Smooth muscle cell (in vitro differentiated cells): ENCODE measurements at regions not wholly inside any gene's neighbourhood (a gene's known extent, or its start where the extent isn't known, plus 50 kb on each side); places are given as distances from the start of the nearest gene placed in this dataset.

Experiments used
- DNase-seq: peaks from one replicate; lab custom pipeline; 2025; ENCODE audit not compliant: unreplicated experiment; lab: John Stamatoyannopoulos, UW
- H2AFZ ChIP-seq: fragments of 200-600 bp; sonication (generic); 2 replicates; pipeline ENCODE4 v1.6.0; 2016; ENCODE audit warnings: antibody characterized with exemption, low read depth, mild to moderate bottlenecking
- H3F3A ChIP-seq: fragments of 200-600 bp; sonication (generic); 2 replicates; pipeline ENCODE4 v1.6.0; 2017; ENCODE audit warnings: antibody characterized with exemption, low read depth
- H3K27ac ChIP-seq: fragments of 200-600 bp; sonication (generic); 2 replicates; pipeline ENCODE4 v1.5.1; 2016; ENCODE audit warnings: low read depth, mild to moderate bottlenecking
- H3K27me3 ChIP-seq: fragments of 200-600 bp; sonication (generic); 2 replicates; pipeline ENCODE4 v1.6.1; 2016; ENCODE audit warnings: low read depth, mild to moderate bottlenecking
- H3K36me3 ChIP-seq: fragments of 200-600 bp; sonication (generic); 2 replicates; pipeline ENCODE4 v1.5.1; 2016; ENCODE audit warnings: low read depth
- H3K4me1 ChIP-seq: fragments of 200-600 bp; sonication (generic); 2 replicates; pipeline ENCODE4 v1.5.1; 2016; ENCODE audit warnings: low read depth
- H3K4me2 ChIP-seq: fragments of 200-600 bp; sonication (generic); 2 replicates; pipeline ENCODE4 v1.6.0; 2016; ENCODE audit warnings: mild to moderate bottlenecking
- H3K4me3 ChIP-seq: fragments of 200-600 bp; sonication (generic); 2 replicates; pipeline ENCODE4 v1.5.1; 2016; ENCODE audit warnings: mild to moderate bottlenecking
- H3K79me2 ChIP-seq: fragments of 200-600 bp; sonication (generic); 2 replicates; pipeline ENCODE4 v1.6.0; 2016; ENCODE audit warnings: low read depth, mild to moderate bottlenecking
- H3K9ac ChIP-seq: fragments of 200-600 bp; sonication (generic); 2 replicates; pipeline ENCODE4 v1.6.0; 2016; ENCODE audit warnings: low read depth
- H3K9me3 ChIP-seq: fragments of 200-600 bp; sonication (generic); replicated peaks from 2 replicates; pipeline ENCODE4 v1.5.1; 2016; ENCODE audit warnings: low read depth
- H4K20me1 ChIP-seq: fragments of 200-600 bp; sonication (generic); 2 replicates; pipeline ENCODE4 v1.6.0; 2016; ENCODE audit warnings: low read depth
- WGBS: methylation state at CpG from one replicate; pipeline ENCODE4 v1.1.7; 2016; ENCODE audit warnings: low lambda C conversion rate; 5-methylcytosine and 5-hydroxymethylcytosine counted together
- TF ChIP-seq, protein P1 (sequence below): fragments of 200-600 bp; sonication (generic); IDR thresholded peaks from 2 replicates; pipeline ENCODE4 v1.5.1; 2017; ENCODE audit warnings: borderline replicate concordance, mild to moderate bottlenecking, antibody characterized with exemption; ENCODE audit not compliant: insufficient read depth, poor library complexity, severe bottlenecking

GRCh38 chr1:29626726-29627125 is 390.4 kb downstream of the PTPRU start:
- Histone ChIP-seq H3F3A (no peaks in the 10 kb centered on the region), H2AFZ (no peak overlapping the region), H3K4me2 (no peak overlapping the region), H3K79me2 (no peaks in the 10 kb centered on the region), H3K27ac (no peak overlapping the region), H3K4me1 (no peaks in the 10 kb centered on the region), H3K36me3 (no peaks in the 10 kb centered on the region), H4K20me1 (no peaks in the 10 kb centered on the region), H3K27me3 (peaks cover 5% of the 10 kb centered on the region), H3K4me3 (no peak overlapping the region), H3K9ac (no peak overlapping the region), H3K9me3 (no peaks in the 10 kb centered on the region)
- no peak for DNase-seq
- 93% methylated on average over 5 of the region's 5 CpGs for WGBS
- TF ChIP-seq, protein P1, sequence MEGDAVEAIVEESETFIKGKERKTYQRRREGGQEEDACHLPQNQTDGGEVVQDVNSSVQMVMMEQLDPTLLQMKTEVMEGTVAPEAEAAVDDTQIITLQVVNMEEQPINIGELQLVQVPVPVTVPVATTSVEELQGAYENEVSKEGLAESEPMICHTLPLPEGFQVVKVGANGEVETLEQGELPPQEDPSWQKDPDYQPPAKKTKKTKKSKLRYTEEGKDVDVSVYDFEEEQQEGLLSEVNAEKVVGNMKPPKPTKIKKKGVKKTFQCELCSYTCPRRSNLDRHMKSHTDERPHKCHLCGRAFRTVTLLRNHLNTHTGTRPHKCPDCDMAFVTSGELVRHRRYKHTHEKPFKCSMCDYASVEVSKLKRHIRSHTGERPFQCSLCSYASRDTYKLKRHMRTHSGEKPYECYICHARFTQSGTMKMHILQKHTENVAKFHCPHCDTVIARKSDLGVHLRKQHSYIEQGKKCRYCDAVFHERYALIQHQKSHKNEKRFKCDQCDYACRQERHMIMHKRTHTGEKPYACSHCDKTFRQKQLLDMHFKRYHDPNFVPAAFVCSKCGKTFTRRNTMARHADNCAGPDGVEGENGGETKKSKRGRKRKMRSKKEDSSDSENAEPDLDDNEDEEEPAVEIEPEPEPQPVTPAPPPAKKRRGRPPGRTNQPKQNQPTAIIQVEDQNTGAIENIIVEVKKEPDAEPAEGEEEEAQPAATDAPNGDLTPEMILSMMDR: no peak

GRCh38 chr1:29626066-29626465 is 389.7 kb downstream of the PTPRU start:
- Histone ChIP-seq H3K27ac (no peak overlapping the region), H3K9me3 (no peaks in the 10 kb centered on the region), H3K4me3 (no peak overlapping the region), H3K4me2 (no peak overlapping the region), H3K36me3 (no peaks in the 10 kb centered on the region), H3K27me3 (peaks cover 5% of the 10 kb centered on the region), H3K9ac (no peak overlapping the region), H3K79me2 (no peaks in the 10 kb centered on the region), H3F3A (no peaks in the 10 kb centered on the region), H2AFZ (no peak overlapping the region), H4K20me1 (no peaks in the 10 kb centered on the region), H3K4me1 (no peaks in the 10 kb centered on the region)
- 84% methylated on average over 8 of the region's 8 CpGs for WGBS
- TF ChIP-seq, protein P1: no peak
- no peak for DNase-seq

GRCh38 chr1:29625084-29625420 is 388.7 kb downstream of the PTPRU start:
- H3K9ac ChIP-seq: no peak overlapping the region
- 95% methylated on average over 1 of the region's 1 CpG for WGBS
- DNase-seq: no peak

More at GRCh38 chr1:29625084-29625420, 388.7 kb downstream of the PTPRU start:
- H3K27ac ChIP-seq: no peak overlapping the region
- no peaks in the 10 kb centered on the region for H3K36me3 ChIP-seq
- H3F3A ChIP-seq: no peaks in the 10 kb centered on the region
- no peak overlapping the region for H3K4me2 ChIP-seq
- no peak overlapping the region for H3K4me3 ChIP-seq
- H3K79me2 ChIP-seq: no peaks in the 10 kb centered on the region
- TF ChIP-seq, protein P1: no peak
- no peak overlapping the region for H2AFZ ChIP-seq
- H3K9me3 ChIP-seq: no peaks in the 10 kb centered on the region
- H3K4me1 ChIP-seq: no peaks in the 10 kb centered on the region
- no peaks in the 10 kb centered on the region for H4K20me1 ChIP-seq
- peaks cover 5% of the 10 kb centered on the region for H3K27me3 ChIP-seq
